SU-DHL-6 (cell line): ENCODE measurements at regions not wholly inside any gene's neighbourhood (a gene's known extent, or its start where the extent isn't known, plus 50 kb on each side); places are given as distances from the start of the nearest gene placed in this dataset.

Experiments
- CTCF ChIP-seq: fragments of 200-600 bp; sonication (generic); IDR thresholded peaks from one replicate; pipeline ENCODE4 v1.5.1; 2017; ENCODE audit warnings: antibody characterized with exemption, mild to moderate bottlenecking, low read length, moderate library complexity; ENCODE audit not compliant: insufficient read depth, poor library complexity, severe bottlenecking
- EZH2phosphoT487 ChIP-seq: fragments of 200-600 bp; sonication (generic), shearing (Covaris generic); conservative IDR thresholded peaks from 2 replicates; pipeline ENCODE4 v1.6.1; 2018; ENCODE audit warnings: mild to moderate bottlenecking, antibody characterized with exemption, low read length, moderate library complexity, mixed read lengths

GRCh38 chr12:13270817-13271216 lies 74.3 kb downstream of the EMP1 start:
- TF ChIP-seq CTCF (no peak), EZH2phosphoT487 (no peak)
